IMR-90 (cell line): ENCODE measurements at regions not wholly inside any gene's neighbourhood (a gene's known extent, or its start where the extent isn't known, plus 50 kb on each side); places are given as distances from the start of the nearest gene placed in this dataset.

Source experiments
- ATAC-seq: fragments of 200-7000 bp; cut with Tn5 transposase; 2 replicates; pipeline ENCODE4 v1.9.1; 2020; ENCODE audit warnings: low read depth, mild to moderate bottlenecking, moderate library complexity
- BruUV-seq: library from RNA; stranded (reverse); fragments of 400-500 nt; replicated peaks from 2 replicates; lab custom pipeline; 2021; lab: Mats Ljungman, UMichigan
- CTCF ChIA-PET: fragments of 300-600 bp; formaldehyde crosslinking; extraction: SDS; loops from one replicate; lab custom pipeline; 2021; ENCODE audit warnings: antibody characterized with exemption; lab: Yijun Ruan, JAX
- POLR2A ChIA-PET: fragments of 300-600 bp; sonication (Branson Sonifier 250); formaldehyde crosslinking; loops from one replicate; lab custom pipeline; 2022; ENCODE audit warnings: antibody characterized with exemption; ENCODE audit not compliant: unreplicated experiment; lab: Charles Lee
- DNase-seq: peaks from one replicate; pipeline ENCODE4 v3.0.0; 2013
- H2AFZ ChIP-seq: replicated peaks from 2 replicates; pipeline ENCODE3; 2013; ENCODE audit warnings: low read length, mild to moderate bottlenecking; ENCODE audit not compliant: poor library complexity
- H2AK5ac ChIP-seq: 2 replicates; pipeline ENCODE4 v1.6.1; 2013; ENCODE audit warnings: low read depth, low read length, inconsistent platforms
- H2AK9ac ChIP-seq: replicated peaks from 2 replicates; pipeline ENCODE3; 2013; ENCODE audit warnings: mild to moderate bottlenecking, low read depth, low read length, moderate library complexity; ENCODE audit not compliant: poor library complexity
- H2BK120ac ChIP-seq: 2 replicates; pipeline ENCODE4 v1.6.1; 2013; ENCODE audit warnings: low read depth, low read length, inconsistent platforms
- H2BK15ac ChIP-seq: 3 replicates; pipeline ENCODE4 v1.6.1; 2013; ENCODE audit warnings: low read depth, low read length, inconsistent platforms
- H2BK20ac ChIP-seq: 2 replicates; pipeline ENCODE4 v1.6.1; 2013; ENCODE audit warnings: low read depth, mild to moderate bottlenecking, inconsistent platforms, low read length, moderate library complexity
- H2BK5ac ChIP-seq: 2 replicates; pipeline ENCODE4 v1.6.1; 2013; ENCODE audit warnings: mild to moderate bottlenecking, low read depth, low read length, inconsistent platforms; ENCODE audit not compliant: poor library complexity, severe bottlenecking
- H3K14ac ChIP-seq: replicated peaks from 2 replicates; pipeline ENCODE4 v1.6.1; 2013; ENCODE audit warnings: low read depth, low read length, inconsistent platforms
- H3K18ac ChIP-seq: 2 replicates; pipeline ENCODE4 v1.6.1; 2013; ENCODE audit warnings: low read depth, low read length, control low read depth
- H3K23ac ChIP-seq: 2 replicates; pipeline ENCODE4 v1.6.1; 2013; ENCODE audit warnings: low read depth, low read length, inconsistent platforms
- H3K27ac ChIP-seq: 2 replicates; pipeline ENCODE4 v1.5.1; 2013; ENCODE audit warnings: mild to moderate bottlenecking, control low read depth, low read length; ENCODE audit not compliant: insufficient read depth
- H3K27me3 ChIP-seq: 2 replicates; pipeline ENCODE4 v1.6.1; 2013; ENCODE audit warnings: low read length; ENCODE audit not compliant: control insufficient read depth, insufficient read depth
- H3K36me3 ChIP-seq: 2 replicates; pipeline ENCODE4 v1.6.1; 2013; ENCODE audit warnings: low read length, mixed read lengths; ENCODE audit not compliant: control insufficient read depth, insufficient read depth
- H3K4ac ChIP-seq: 2 replicates; pipeline ENCODE4 v1.6.1; 2013; ENCODE audit warnings: low read depth, low read length, inconsistent platforms
- H3K4me1 ChIP-seq: 2 replicates; pipeline ENCODE4 v1.6.1; 2013; ENCODE audit warnings: low read length, mixed read lengths; ENCODE audit not compliant: control insufficient read depth, insufficient read depth
- H3K4me2 ChIP-seq: 2 replicates; pipeline ENCODE4 v1.6.1; 2013; ENCODE audit warnings: low read depth, mild to moderate bottlenecking, control low read depth, low read length, moderate library complexity
- H3K4me3 ChIP-seq: 2 replicates; pipeline ENCODE4 v1.5.1; 2013; ENCODE audit warnings: low read depth, mild to moderate bottlenecking, control low read depth, low read length, moderate library complexity; ENCODE audit not compliant: insufficient read depth
- H3K56ac ChIP-seq: 2 replicates; pipeline ENCODE4 v1.6.1; 2013; ENCODE audit warnings: low read length, inconsistent platforms; ENCODE audit not compliant: insufficient read depth; ENCODE audit errors: extremely low read depth
- H3K79me1 ChIP-seq, 2 experiments: 2 replicates each; pipeline ENCODE4 v1.6.1; 2013; ENCODE audit warnings: low read length in 2 of 2, inconsistent platforms in 1 of 2, low read depth in 1 of 2
- H3K9ac ChIP-seq: 2 replicates; pipeline ENCODE4 v1.6.1; 2013; ENCODE audit warnings: low read depth, low read length, control low read depth
- H3K9me1 ChIP-seq: 2 replicates; pipeline ENCODE4 v1.6.1; 2013; ENCODE audit warnings: low read length, inconsistent platforms; ENCODE audit not compliant: insufficient read depth
- H3K9me3 ChIP-seq: 2 replicates; pipeline ENCODE4 v1.6.1; 2013; ENCODE audit warnings: low read length; ENCODE audit not compliant: control insufficient read depth, insufficient read depth
- H4K20me1 ChIP-seq: 2 replicates; pipeline ENCODE4 v1.6.1; 2013; ENCODE audit warnings: low read length, inconsistent platforms; ENCODE audit not compliant: insufficient read depth
- H4K5ac ChIP-seq: 2 replicates; pipeline ENCODE4 v1.6.1; 2013; ENCODE audit warnings: mild to moderate bottlenecking, low read depth, low read length, control low read depth
- H4K8ac ChIP-seq, 2 experiments: 2 replicates each; pipeline ENCODE4 v1.6.1; 2013; ENCODE audit warnings: low read depth in 2 of 2, low read length in 2 of 2, control low read depth in 1 of 2, inconsistent platforms in 1 of 2
- H4K91ac ChIP-seq: 2 replicates; pipeline ENCODE4 v1.6.1; 2013; ENCODE audit warnings: low read depth, low read length, inconsistent platforms; ENCODE audit not compliant: insufficient read depth
- MXI1 ChIP-seq: IDR thresholded peaks from 2 replicates; pipeline ENCODE4 v1.6.1; 2012; ENCODE audit warnings: low read depth, mild to moderate bottlenecking, low read length, moderate library complexity, borderline replicate concordance
- RAD21 ChIP-seq: IDR thresholded peaks from 2 replicates; pipeline ENCODE4 v1.6.1; 2012; ENCODE audit warnings: low read length, improper control_type of control experiment
- RCOR1 ChIP-seq: IDR thresholded peaks from 2 replicates; pipeline ENCODE4 v1.6.1; 2012; ENCODE audit warnings: mild to moderate bottlenecking, low read length, improper control_type of control experiment; ENCODE audit not compliant: insufficient replicate concordance
- RFX5 ChIP-seq: IDR thresholded peaks from 2 replicates; pipeline ENCODE4 v1.8.0; 2012; ENCODE audit warnings: low read depth, mild to moderate bottlenecking, low read length, moderate library complexity
- WGBS, 2 experiments: methylation state at CpG; one replicate each; pipeline versions ENCODE4 v1.1.5 to v1.1.7; 2013; ENCODE audit warnings: missing lambda C conversion rate in 2 of 2; ENCODE audit not compliant: insufficient read length in 1 of 2; ENCODE audit errors: extremely low coverage in 2 of 2; 5-methylcytosine and 5-hydroxymethylcytosine counted together
- dilution Hi-C: fragments of 300-500 bp; cut with HindIII; formaldehyde crosslinking; loops from one replicate; pipeline ENCODE4 v1.14.3; 2018; ENCODE audit warnings: low sequenced_read_pairs; ENCODE audit not compliant: unreplicated experiment
- in situ Hi-C: fragments of 300-500 bp; cut with MboI; formaldehyde crosslinking; loops from 3 replicates; pipeline ENCODE4 v1.14.3; 2019; ENCODE audit warnings: low sequenced_read_pairs, inconsistent platforms, mixed read lengths
- intact Hi-C: fragments of 100-400 bp; cut with micrococcal nuclease; formaldehyde crosslinking; loops from 2 replicates; pipeline ENCODE4 v1.10.0; 2022

GRCh38 chr2:195590861-195591205 lies 66.2 kb upstream of the SLC39A10 start:
- H3K14ac ChIP-seq: no peak overlapping the region
- dilution Hi-C loops (no loop called here), in situ Hi-C loops (no loop called here), intact Hi-C loops (no loop called here)
- no peaks in the 10 kb centered on the region for H3K27me3 ChIP-seq
- H3K18ac ChIP-seq: no peak overlapping the region
- WGBS, 2 experiments: no CpG with 5 or more reads among the region's 1 CpG
- H3K4ac ChIP-seq: no peak overlapping the region
- no peak overlapping the region for H2BK15ac ChIP-seq
- ChIA-PET CTCF (interaction anchor here (0.6 kb wide), 1 partner anchor 26 kb away, joined by 3 read pairs; no protein-coding TSS in a partner anchor), POLR2A (no interaction called here)
- H2AK5ac ChIP-seq: no peak overlapping the region
- H2AK9ac ChIP-seq: no peak overlapping the region
- no peak overlapping the region for H4K91ac ChIP-seq
- no peak for DNase-seq
- no peak overlapping the region for H3K4me2 ChIP-seq
- H3K9me3 ChIP-seq: no peaks in the 10 kb centered on the region
- no peaks in the 10 kb centered on the region for H3K4me1 ChIP-seq
- TF ChIP-seq RFX5 (no peak), RCOR1 (no peak), MXI1 (no peak), RAD21 (no peak)
- no peak overlapping the region for H3K4me3 ChIP-seq
- H3K56ac ChIP-seq: no peak overlapping the region
- H2AFZ ChIP-seq: no peak overlapping the region
- no peaks in the 10 kb centered on the region for H3K36me3 ChIP-seq
- H3K9me1 ChIP-seq: no peaks in the 10 kb centered on the region
- H2BK5ac ChIP-seq: no peak overlapping the region
- no peak overlapping the region for H3K9ac ChIP-seq
- no peaks in the 10 kb centered on the region for H3K79me1 ChIP-seq
- no peak for ATAC-seq
- H4K8ac ChIP-seq: no peak overlapping the region
- no TSS peak for BruUV-seq
- no peaks in the 10 kb centered on the region for H4K20me1 ChIP-seq
- H3K23ac ChIP-seq: no peak overlapping the region
- H3K27ac ChIP-seq: no peak overlapping the region
- no peak overlapping the region for H2BK20ac ChIP-seq
- H4K5ac ChIP-seq: no peak overlapping the region
- no peak overlapping the region for H2BK120ac ChIP-seq
